K562 (cell line): ENCODE measurements at regions not wholly inside any gene's neighbourhood (a gene's known extent, or its start where the extent isn't known, plus 50 kb on each side); places are given as distances from the start of the nearest gene placed in this dataset.

Experiments used
- ATAC-seq: fragments of 200-7000 bp; cut with Tn5 transposase; 3 replicates; pipeline ENCODE4 v1.9.1; 2020; ENCODE audit warnings: moderate library complexity
- BruUV-seq: library from RNA; stranded (reverse); fragments of 400-500 nt; replicated peaks from 2 replicates; lab custom pipeline; 2021; lab: Mats Ljungman, UMichigan
- CTCF ChIA-PET: fragments of 300-600 bp; formaldehyde crosslinking; extraction: SDS; loops from one replicate; lab custom pipeline; 2021; ENCODE audit warnings: low intra/inter-chr PET ratio; lab: Yijun Ruan, JAX
- POLR2A ChIA-PET: fragments of 300-600, 350-650 bp; sonication (Branson Sonifier 250); formaldehyde crosslinking; extraction: SDS; loops from one replicate; lab custom pipeline; 2021; ENCODE audit warnings: antibody characterized with exemption, inconsistent platforms; lab: Yijun Ruan, JAX
- DNase-seq, 4 experiments: peaks; one replicate each; pipeline versions ENCODE4 v3.0.0 to v3.0.0-alpha.2; 2011 to 2018; ENCODE audit warnings: low spot score in 3 of 4, mixed read lengths in 3 of 4; ENCODE audit errors: extremely low read depth in 1 of 4
- FAIRE-seq: peaks from 2 replicates; lab custom pipeline; 2011; peaks lifted over from hg19 to GRCh38; lab: Jason Lieb, UNC
- H2AFZ ChIP-seq: 2 replicates; pipeline ENCODE4 v1.6.0; 2011; ENCODE audit warnings: low read depth, low read length, control low read depth, inconsistent platforms
- H3K27ac ChIP-seq: fragments of 200-600 bp; 3 replicates; pipeline ENCODE4 v1.8.0; 2011; ENCODE audit warnings: low read depth, mild to moderate bottlenecking, control low read depth, inconsistent platforms, low read length, moderate library complexity, mixed read lengths; ENCODE audit errors: extremely low read depth
- H3K27me3 ChIP-seq, 2 experiments: fragments of 300-600 bp in 1 of 2; 2 replicates in 1 of 2; 3 replicates in 1 of 2; pipeline versions ENCODE4 v1.6.0 to v1.8.0; 2011; ENCODE audit warnings: inconsistent platforms in 2 of 2, low read length in 2 of 2, mild to moderate bottlenecking in 1 of 2, mixed read lengths in 1 of 2, moderate library complexity in 1 of 2; ENCODE audit not compliant: control insufficient read depth in 2 of 2, insufficient read depth in 2 of 2
- H3K36me3 ChIP-seq: fragments of 300-600 bp; 3 replicates; pipeline ENCODE4 v1.8.0; 2011; ENCODE audit warnings: mild to moderate bottlenecking, low read length, inconsistent platforms; ENCODE audit not compliant: control insufficient read depth, insufficient read depth
- H3K4me1 ChIP-seq, 2 experiments: fragments of 200-600 bp in 1 of 2; replicated peaks in 1 of 2; 2 replicates in 1 of 2; 3 replicates in 1 of 2; pipeline versions ENCODE4 v1.5.1 to v1.8.0; 2011; ENCODE audit warnings: inconsistent platforms in 2 of 2, low read length in 2 of 2, mild to moderate bottlenecking in 1 of 2, mixed read lengths in 1 of 2, moderate library complexity in 1 of 2; ENCODE audit not compliant: control insufficient read depth in 2 of 2, insufficient read depth in 2 of 2
- H3K4me2 ChIP-seq: 2 replicates; pipeline ENCODE4 v1.6.1; 2011; ENCODE audit warnings: low read length, control low read depth, inconsistent platforms, mixed read lengths; ENCODE audit not compliant: insufficient read depth
- H3K4me3 ChIP-seq: fragments of 200-600 bp; sonication (generic), shearing (Covaris generic); 2 replicates; pipeline ENCODE4 v1.5.1; 2016; ENCODE audit warnings: control low read depth, inconsistent platforms
- H3K79me2 ChIP-seq: fragments of 200-600 bp; 3 replicates; pipeline ENCODE4 v1.8.0; 2011; ENCODE audit warnings: low read length, inconsistent platforms; ENCODE audit not compliant: control insufficient read depth, insufficient read depth
- H3K9ac ChIP-seq, 2 experiments: 2 replicates each; pipeline versions ENCODE4 v1.6.0 to v1.6.1; 2011; ENCODE audit warnings: low read depth in 2 of 2, low read length in 2 of 2, control low read depth in 1 of 2, inconsistent platforms in 1 of 2, mild to moderate bottlenecking in 1 of 2, mixed read lengths in 1 of 2; ENCODE audit not compliant: insufficient read depth in 1 of 2
- H3K9me1 ChIP-seq: one replicate; pipeline ENCODE4 v1.6.0; 2011; ENCODE audit warnings: inconsistent platforms, mild to moderate bottlenecking, low read length, moderate library complexity; ENCODE audit not compliant: control insufficient read depth, insufficient read depth
- H3K9me3 ChIP-seq: replicated peaks from 2 replicates; pipeline ENCODE4 v1.5.1; 2011; ENCODE audit warnings: low read depth, low read length, inconsistent platforms; ENCODE audit not compliant: control insufficient read depth, insufficient read depth
- H4K20me1 ChIP-seq: replicated peaks from 2 replicates; pipeline ENCODE4 v1.6.1; 2011; ENCODE audit warnings: low read length, inconsistent platforms, mixed read lengths; ENCODE audit not compliant: control insufficient read depth, insufficient read depth
- HLTF ChIP-seq: fragments of 450-650 bp; IDR thresholded peaks from 2 replicates; pipeline ENCODE4 v1.6.1; 2016
- MAFF ChIP-seq: IDR thresholded peaks from 2 replicates; pipeline ENCODE4 v1.6.1; 2012; ENCODE audit warnings: low read length, improper control_type of control experiment
- PTRF ChIP-seq: fragments of 450-650 bp; IDR thresholded peaks from 2 replicates; pipeline ENCODE4 v1.6.1; 2016; ENCODE audit warnings: mild to moderate bottlenecking, missing genetic modification characterization, missing compliant biosample characterization
- RNF2 ChIP-seq: sonication (generic); IDR thresholded peaks from 2 replicates; pipeline ENCODE4 v1.6.1; 2016
- SREBF1 ChIP-seq: fragments of 150-350 bp; IDR thresholded peaks from 2 replicates; pipeline ENCODE4 v1.6.1; 2014; ENCODE audit warnings: antibody characterized with exemption, low read depth, low read length, borderline replicate concordance
- ZBTB1 ChIP-seq: sonication (generic); formaldehyde crosslinking; IDR thresholded peaks from 2 replicates; pipeline ENCODE4 v1.8.1; 2023; ENCODE audit warnings: missing genetic modification reagents, low read depth, mild to moderate bottlenecking, borderline replicate concordance
- ZNF316 ChIP-seq: fragments of 450-650 bp; IDR thresholded peaks from 2 replicates; pipeline ENCODE4 v1.6.1; 2016
- ZNF707 ChIP-seq: fragments of 250-450 bp; sonication (Bioruptor Pico); conservative IDR thresholded peaks from 2 replicates; pipeline ENCODE4 v1.8.0; 2022; ENCODE audit warnings: inconsistent platforms, mild to moderate bottlenecking, moderate library complexity
- WGBS: fragments of 100-300 bp; shearing (Covaris generic); methylation state at CpG from one replicate; pipeline ENCODE4 v1.1.6; 2016; ENCODE audit warnings: low coverage, mixed read lengths; ENCODE audit not compliant: insufficient coverage; ENCODE audit errors: missing lambda C conversion rate; 5-methylcytosine and 5-hydroxymethylcytosine counted together
- in situ Hi-C: fragments of 300-500 bp; cut with MboI; formaldehyde crosslinking; loops from 4 replicates; pipeline ENCODE4 v1.15.0; 2018; ENCODE audit warnings: inconsistent platforms, mixed read lengths
- intact Hi-C: fragments of 100-400 bp; cut with micrococcal nuclease; formaldehyde crosslinking; loops from 2 replicates; pipeline ENCODE4 v1.14.2; 2022
- TF ChIP-seq, protein P1 (sequence below): IDR thresholded peaks from 2 replicates; pipeline ENCODE4 v1.6.1; 2011; ENCODE audit not compliant: insufficient read length; ENCODE audit errors: extremely low read depth

DNA sequence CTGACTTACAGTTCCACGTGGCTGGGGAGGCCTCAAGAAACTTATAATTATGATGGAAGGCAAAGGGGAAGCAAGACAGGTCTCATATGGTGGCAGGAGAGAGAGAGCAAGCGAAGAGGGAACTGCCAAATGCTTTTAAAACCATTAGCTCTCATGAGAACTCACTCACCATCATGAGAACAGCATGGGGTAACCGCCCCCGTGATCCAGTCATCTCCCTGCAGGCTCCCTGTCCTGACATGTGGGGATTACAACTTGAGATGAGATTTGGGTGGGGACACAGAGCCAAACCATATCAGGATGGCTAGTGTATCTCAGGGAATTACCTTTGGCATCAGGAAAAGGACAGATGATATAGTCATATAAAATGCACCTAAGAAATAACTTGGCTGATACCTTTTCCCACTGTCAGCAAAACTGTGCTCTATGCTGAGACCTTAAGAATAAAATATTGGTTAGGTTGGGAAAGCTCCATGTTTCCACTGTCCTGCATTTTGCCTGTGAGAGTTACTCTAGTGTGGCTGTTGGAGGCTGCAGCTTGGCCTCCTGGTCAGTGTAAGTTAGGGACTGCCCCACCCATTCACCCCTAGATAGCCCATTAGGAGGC, 110.3 kb downstream of the UCHL1 start:
- Histone ChIP-seq H3K9me3 (no peaks in the 10 kb centered on the region), H3K4me2 (no peak overlapping the region), H3K4me1 (no peaks in the 10 kb centered on the region), H3K9ac (no peak overlapping the region), H4K20me1 (no peaks in the 10 kb centered on the region), H2AFZ (no peak overlapping the region), H3K79me2 (no peaks in the 10 kb centered on the region), H3K36me3 (no peaks in the 10 kb centered on the region), H3K27ac (no peak overlapping the region), H3K9me1 (no peaks in the 10 kb centered on the region), H3K27me3 (peaks cover 0 to 5% of the 10 kb centered on the region in 2 experiments; a peak in 3 of 5 replicates), H3K4me3 (no peak overlapping the region)
- CTCF ChIA-PET = no interaction called here
- intact Hi-C loops (no loop called here), in situ Hi-C loops (no loop called here)
- no peak for TF ChIP-seq RNF2
- no peak for TF ChIP-seq ZNF707 (CRISPR knock-in tag)
- peak; percentile 24; the same call in 1 of the 2 replicates for TF ChIP-seq ZNF316
- no peak for TF ChIP-seq PTRF (tag)
- WGBS = 0% methylated on average over 3 of the region's 4 CpGs
- ATAC-seq (no peak), FAIRE-seq (no peak), DNase-seq (no peak)
- no TSS peak for BruUV-seq
- POLR2A ChIA-PET = interaction anchor here (0.6 kb wide), 1 partner anchor 15 kb away, joined by 3 read pairs; no protein-coding TSS in a partner anchor

DNA sequence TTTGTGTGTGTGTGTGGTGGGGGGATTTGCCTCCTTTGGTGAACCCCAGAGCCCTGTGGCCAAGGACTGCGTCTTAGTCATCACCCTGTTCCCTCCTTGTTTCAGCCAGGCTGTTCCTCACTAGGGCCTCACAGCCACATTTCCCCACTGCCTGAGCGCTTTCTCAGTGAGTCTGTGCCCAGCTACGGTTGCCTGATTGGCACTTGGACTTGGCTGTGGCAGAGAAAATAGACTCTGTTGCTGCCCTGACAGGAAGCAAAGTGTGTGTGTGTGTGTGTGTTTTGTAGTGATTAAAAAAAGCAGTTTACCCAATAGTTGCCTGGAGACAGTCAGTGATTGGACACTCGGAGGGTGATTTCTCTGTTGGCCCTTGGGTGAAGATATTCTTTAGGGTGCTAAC, 113.0 kb downstream of the UCHL1 start:
- CTCF ChIA-PET = no interaction called here
- in situ Hi-C loops = no loop called here
- TF ChIP-seq ZBTB1 (CRISPR knock-in tag) (no peak), HLTF (no peak), SREBF1 (no peak), PTRF (tag) (no peak), MAFF (no peak)
- TF ChIP-seq, protein P1, sequence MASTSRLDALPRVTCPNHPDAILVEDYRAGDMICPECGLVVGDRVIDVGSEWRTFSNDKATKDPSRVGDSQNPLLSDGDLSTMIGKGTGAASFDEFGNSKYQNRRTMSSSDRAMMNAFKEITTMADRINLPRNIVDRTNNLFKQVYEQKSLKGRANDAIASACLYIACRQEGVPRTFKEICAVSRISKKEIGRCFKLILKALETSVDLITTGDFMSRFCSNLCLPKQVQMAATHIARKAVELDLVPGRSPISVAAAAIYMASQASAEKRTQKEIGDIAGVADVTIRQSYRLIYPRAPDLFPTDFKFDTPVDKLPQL = no peak

More for the DNA sequence above, 113.0 kb downstream of the UCHL1 start:
- no peak overlapping the region for H3K27ac ChIP-seq
- no peak for FAIRE-seq
- no peaks in the 10 kb centered on the region for H3K79me2 ChIP-seq
- no peak overlapping the region for H3K4me3 ChIP-seq
- no peaks in the 10 kb centered on the region for H3K9me1 ChIP-seq
- H2AFZ ChIP-seq = no peak overlapping the region
- no peak overlapping the region for H3K4me2 ChIP-seq
- DNase-seq = no peak
- POLR2A ChIA-PET = no interaction called here
- H3K9ac ChIP-seq = no peak overlapping the region
- WGBS = 0% methylated on average over 4 of the region's 4 CpGs
- H3K36me3 ChIP-seq = no peaks in the 10 kb centered on the region
- ATAC-seq = no peak
- H3K4me1 ChIP-seq = no peaks in the 10 kb centered on the region
- no TSS peak for BruUV-seq
- H3K27me3 ChIP-seq = no peaks in the 10 kb centered on the region
- no peaks in the 10 kb centered on the region for H3K9me3 ChIP-seq
- intact Hi-C loops = no loop called here
- no peaks in the 10 kb centered on the region for H4K20me1 ChIP-seq
